ENCODE measurements at regions not wholly inside any gene's neighbourhood (a gene's known extent, or its start where the extent isn't known, plus 50 kb on each side); places are given as distances from the start of the nearest gene placed in this dataset.
A peak's percentile ranks its signal among the peaks of the same experiment; 100 is the strongest.

DNA sequence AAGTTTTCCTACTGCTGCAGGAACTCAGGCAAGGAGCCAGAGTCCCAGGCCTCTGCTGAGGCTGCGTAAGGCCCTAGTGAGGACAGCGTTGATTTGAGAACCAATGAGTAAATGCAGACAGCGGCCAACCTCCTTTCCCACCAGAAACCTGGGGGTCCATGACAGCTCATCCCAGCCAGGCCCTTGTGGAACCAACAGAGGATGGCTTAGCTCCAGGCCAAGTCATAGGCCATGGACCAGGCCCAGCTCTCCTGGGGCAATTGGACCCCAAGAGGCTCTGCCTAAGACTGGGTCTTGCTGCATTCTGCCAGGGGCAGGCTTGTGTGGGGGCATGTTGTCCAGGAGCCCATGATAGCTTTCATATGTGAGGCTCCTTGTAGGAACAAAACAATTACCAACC is 65.4 kb upstream of the PPP1R3C start:
- DNase-seq = no peak
- in situ Hi-C loops (cut with MboI; ENCODE audit: low pct_unique_long_range_greater_than_20kb, low sequenced_read_pairs) = no loop called here

DNA sequence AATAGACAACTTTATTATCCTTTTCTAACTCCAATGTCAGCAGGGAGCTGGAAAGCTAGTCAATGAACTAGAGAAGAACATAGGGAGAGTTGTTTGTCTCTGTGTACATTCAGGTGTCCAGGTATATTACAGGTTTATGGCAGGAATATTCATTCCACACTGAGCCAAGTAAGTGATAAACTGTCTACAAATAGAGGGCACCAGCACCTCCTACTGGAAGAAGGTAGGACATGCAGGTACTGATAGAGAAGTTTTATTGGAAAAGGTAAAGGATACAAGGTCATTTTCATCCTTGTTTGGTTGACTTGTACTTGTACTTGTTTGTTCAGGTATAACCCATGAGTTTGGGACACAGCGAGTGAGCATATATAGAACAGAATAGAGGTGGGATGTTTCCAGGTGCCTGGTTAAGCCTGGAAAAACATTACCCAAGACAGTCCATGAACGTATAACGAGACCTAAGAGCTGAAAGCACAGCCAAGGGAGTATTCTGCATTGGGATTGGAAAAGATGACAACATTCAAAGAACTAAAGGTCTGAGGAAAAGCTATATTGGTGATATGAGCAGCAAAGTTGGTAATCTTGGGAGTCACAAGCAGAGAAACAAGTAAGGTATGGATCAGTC is 61.4 kb upstream of the PPP1R3C start:
- in situ Hi-C loops (cut with MboI; ENCODE audit: low pct_unique_long_range_greater_than_20kb, low sequenced_read_pairs) = no loop called here
- peak; percentile 41 for DNase-seq

DNA sequence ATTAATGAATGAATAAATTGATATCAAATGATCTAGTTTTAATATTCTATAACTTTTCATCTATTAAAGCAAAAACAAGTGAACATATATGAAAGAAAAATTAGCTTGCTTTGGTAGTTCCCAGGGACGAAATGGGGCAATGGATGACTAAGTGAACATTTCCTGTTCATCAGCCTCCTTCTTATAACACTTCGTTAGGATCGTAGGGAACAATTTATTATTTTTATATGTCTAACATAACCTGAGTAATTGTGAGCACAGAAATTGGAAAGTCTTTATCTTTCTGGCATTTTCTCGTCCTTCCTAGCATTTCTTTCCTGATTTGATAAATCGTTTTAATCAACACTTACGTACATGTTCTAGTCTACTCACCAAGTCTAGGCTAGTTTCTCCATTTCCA is 59.1 kb upstream of the PPP1R3C start:
- DNase-seq = no peak
- in situ Hi-C loops (cut with MboI; ENCODE audit: low pct_unique_long_range_greater_than_20kb, low sequenced_read_pairs) = no loop called here

DNA sequence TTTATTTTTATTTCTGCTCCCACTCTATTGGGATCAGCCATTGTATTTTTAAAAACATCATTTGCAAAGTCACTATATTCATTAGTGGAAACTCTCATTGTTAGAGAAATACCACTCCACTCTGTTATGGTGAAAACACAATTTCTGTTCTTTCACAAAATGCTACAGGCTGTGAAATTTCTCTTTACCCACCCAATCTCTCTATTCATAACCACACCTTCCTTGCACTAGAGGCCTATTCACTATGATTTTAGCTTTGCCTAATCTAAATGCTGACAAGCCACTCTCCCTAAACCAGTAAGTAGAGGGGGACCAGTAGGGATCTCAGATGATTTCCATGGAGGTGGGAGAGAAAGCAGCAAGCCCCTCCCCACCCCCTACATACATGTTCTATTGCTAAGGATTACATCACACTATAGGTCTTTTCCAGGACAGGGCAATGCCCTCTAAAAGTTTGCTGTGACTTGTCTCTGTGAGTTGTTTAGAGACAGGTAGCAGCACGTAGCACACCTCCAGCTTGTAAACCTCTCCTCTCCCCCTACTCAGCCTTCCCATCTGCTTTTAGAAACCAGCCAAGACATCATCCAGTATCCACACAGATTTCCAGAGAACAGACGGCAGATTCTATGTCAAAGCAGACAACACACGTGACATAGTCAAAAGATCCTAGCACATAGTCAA is 58.3 kb upstream of the PPP1R3C start:
- DNase-seq = no peak
- in situ Hi-C loops (cut with MboI; ENCODE audit: low pct_unique_long_range_greater_than_20kb, low sequenced_read_pairs) = no loop called here

DNA sequence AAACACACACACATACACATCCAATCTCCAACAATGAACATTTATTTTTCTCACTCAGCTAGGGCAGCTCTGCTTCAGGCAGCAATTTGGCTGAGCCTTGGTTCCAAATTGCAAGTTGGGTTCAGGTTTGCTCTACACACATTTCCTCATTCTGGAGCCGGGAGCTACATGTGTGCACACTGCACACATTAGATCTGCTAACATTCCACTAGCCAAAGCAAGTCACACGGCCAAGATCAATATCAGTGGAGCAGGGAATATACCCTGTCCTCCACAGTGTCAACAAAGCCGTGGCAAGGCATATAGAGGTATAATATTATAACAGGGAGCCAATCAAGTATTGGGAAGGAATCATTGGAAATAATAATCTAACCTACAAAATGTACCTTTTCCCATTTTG is 57.5 kb upstream of the PPP1R3C start:
- DNase-seq = no peak
- in situ Hi-C loops (cut with MboI; ENCODE audit: low pct_unique_long_range_greater_than_20kb, low sequenced_read_pairs) = no loop called here

DNA sequence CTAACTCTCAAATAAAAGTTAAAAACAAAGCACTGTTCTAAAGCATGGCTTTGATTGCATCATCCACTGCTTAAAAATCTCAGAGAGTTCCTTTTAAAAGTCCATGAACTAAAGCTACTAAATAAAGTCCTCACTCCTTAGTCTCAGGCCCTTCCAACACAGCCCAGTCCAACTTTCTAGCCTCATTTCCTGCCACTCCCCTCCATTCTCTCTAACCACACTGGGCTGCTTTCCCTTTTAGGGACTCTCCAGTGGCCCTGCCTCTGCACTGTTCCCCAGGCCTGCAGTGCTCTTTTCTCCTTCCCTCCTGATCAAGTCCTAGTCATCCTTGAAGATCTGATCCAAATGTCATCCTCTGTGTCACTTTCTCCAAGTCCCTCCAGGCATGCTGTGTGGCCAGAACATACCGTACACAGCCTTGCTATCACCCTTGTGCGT is 56.9 kb upstream of the PPP1R3C start:
- in situ Hi-C loops (cut with MboI; ENCODE audit: low pct_unique_long_range_greater_than_20kb, low sequenced_read_pairs) = no loop called here
- DNase-seq = peak; percentile 24

DNA sequence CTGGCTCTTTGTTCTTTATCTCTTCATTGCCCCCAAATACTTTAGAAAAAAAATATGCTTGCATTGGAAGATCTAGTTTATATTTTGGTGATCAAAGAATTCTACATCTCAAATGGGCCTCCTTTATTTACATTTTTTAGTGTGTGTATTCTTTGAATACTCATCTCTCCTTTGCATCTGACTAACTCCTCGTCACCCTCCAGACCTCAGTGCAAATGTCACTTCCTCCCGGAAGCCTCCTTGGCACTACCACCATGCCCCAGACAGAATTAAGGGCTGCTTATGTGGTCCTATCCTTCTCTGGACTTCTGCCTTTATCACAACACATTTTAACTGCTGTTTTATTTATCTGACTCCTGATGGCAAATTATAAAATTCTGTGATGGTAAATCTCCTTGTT is 52.0 kb upstream of the PPP1R3C start:
- in situ Hi-C loops (cut with MboI; ENCODE audit: low pct_unique_long_range_greater_than_20kb, low sequenced_read_pairs) = no loop called here
- DNase-seq = no peak

DNA sequence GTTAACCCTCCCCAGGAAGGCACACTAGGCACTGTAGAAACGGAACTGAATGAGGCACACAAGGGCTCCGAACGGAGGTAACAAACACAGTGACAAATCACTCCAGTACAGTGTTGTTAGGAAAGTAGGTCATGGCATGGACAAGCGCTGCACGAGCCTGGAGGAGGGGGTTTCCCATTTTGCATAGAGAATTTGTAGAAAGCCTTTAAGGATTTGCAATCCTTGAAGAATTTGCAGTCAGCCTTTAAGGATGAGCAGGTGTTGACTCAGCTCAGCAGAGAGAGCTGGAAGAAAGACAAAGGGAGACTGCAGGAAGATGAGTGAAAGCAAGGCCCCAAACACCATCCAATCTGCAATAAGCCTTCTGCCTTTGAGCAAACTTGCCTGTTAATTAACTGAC is 51.1 kb upstream of the PPP1R3C start:
- in situ Hi-C loops (cut with MboI; ENCODE audit: low pct_unique_long_range_greater_than_20kb, low sequenced_read_pairs) = no loop called here
- no peak for DNase-seq

DNA sequence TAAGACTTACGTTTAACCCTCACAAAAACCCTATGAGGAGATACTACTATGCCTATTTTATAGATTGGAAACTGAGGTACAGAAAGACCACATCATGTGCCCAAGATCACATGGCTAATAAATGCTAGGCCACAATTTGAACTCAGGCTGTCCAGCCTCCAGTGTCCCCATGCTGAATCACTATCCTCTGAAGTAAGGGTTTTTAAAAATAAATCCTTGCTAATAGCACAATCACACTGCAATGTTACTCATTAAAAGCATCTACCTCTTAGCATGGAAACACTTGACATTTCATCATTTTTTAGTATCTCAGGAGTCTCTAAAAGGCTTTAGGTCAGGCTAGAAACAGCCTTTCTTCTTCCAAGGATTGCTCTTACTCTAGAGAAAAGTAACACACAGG is 50.0 kb upstream of the PPP1R3C start:
- no peak for DNase-seq
- in situ Hi-C loops (cut with MboI; ENCODE audit: low pct_unique_long_range_greater_than_20kb, low sequenced_read_pairs) = no loop called here

Measured in KBM-7 (cell line).